D341Med (cell line): ENCODE measurements at regions not wholly inside any gene's neighbourhood (a gene's known extent, or its start where the extent isn't known, plus 50 kb on each side); places are given as distances from the start of the nearest gene placed in this dataset.
"Not testable (repeated sequence)": the region's sequence is repeated elsewhere in the genome, so short reads cannot be mapped to it uniquely, and the experiment has no call there.

Experiments used
- DNase-seq: peaks from one replicate; pipeline ENCODE4 v3.0.0; 2012; ENCODE audit warnings: low spot score

DNA sequence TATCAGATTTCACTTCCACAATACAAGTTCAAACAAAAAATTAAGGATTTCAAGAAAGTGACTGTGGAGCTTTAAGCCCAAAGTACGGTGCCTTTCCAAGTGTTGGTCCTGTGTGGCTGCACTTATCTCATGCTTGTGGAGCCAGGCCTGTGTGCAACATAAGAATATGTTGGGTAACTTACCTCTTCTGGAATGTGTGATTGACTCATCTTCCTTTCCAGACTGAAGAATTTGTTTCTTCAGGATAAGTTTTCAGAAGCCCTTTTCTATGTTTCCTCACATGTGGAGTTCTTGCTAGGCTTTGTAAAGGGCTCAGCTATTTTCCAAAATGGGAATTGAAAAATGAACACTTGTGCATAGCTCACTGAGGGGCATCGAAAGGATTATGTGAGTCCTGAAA, 485.1 kb upstream of the PAPPA start:
- DNase-seq = no peak

GRCh38 chr9:115671236-115671962, 482.2 kb upstream of the PAPPA start:
- DNase-seq = no peak

DNA sequence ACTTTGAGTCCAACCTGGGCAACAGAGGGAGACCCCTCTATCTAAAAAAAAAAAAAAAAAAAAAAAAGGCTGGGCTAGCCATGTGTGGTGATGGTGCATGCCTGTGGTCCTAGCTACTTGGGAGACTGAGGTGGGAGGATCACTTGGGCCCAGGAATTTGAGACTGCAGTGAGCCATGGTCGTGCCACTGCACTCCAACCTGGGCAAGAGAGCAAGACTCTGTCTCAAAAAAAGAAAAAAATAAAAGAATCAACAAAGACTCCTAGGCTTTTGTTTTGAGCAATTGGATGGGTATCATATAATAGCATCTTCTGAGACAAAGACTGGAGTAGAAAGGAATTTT, 481.7 kb upstream of the PAPPA start:
- no peak for DNase-seq

DNA sequence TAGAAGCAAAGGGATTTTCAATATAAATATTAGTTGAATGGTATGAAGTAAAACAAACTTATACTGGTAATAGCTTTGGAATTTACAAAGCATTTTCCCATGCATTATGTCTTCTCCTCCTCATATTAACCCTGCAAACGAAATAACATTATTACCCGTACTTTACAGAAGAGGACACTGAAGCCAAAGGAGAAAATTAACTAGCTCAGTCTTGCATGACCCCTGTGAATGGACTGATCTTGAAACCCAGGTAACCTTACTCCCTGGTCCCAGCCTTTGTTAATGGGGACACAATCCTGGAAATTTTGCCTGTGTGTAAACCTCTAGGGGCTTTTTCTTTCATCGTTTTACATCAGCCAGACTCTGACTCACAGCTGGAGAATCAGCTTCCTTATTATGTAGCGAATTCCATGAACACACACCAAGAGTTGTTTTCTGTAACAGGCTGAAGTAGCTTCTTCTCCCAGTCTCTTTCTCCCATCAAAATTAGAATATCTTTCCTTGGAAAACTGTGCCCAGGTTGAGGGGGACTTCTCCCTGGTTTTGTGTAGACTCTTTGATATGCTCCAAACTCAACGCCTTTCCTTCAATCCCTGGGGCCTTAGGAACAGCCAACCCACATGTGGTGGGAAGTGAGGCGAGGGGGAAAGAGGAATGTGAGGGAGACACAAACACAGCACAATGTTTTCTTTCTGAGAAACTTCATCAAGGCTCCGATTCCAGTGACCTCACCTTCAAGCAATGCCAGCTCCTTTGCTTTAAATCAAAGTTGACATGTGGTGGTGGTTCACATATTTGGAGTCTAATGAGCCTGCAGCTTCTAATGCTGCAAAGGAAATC, 480.9 kb upstream of the PAPPA start:
- DNase-seq = peak; percentile 14

DNA sequence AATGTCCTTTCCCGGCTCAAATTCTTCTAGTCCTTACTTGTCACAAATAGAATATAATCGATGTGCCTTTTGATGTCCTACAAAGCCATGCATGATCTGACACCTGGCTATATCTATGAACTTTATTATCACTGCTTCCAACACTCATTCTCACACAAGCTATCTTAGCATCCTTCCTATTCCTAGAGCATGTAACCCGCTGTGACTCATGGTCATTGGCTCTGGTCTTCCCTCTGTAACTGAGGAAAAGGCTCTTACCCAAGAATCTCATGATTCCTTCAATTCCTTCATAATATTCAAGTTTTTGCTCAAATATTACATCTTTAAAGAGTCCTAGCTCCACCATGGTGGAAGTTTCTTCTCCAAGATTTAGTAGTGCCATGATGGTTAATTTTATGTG, 480.0 kb upstream of the PAPPA start:
- DNase-seq = no peak

DNA sequence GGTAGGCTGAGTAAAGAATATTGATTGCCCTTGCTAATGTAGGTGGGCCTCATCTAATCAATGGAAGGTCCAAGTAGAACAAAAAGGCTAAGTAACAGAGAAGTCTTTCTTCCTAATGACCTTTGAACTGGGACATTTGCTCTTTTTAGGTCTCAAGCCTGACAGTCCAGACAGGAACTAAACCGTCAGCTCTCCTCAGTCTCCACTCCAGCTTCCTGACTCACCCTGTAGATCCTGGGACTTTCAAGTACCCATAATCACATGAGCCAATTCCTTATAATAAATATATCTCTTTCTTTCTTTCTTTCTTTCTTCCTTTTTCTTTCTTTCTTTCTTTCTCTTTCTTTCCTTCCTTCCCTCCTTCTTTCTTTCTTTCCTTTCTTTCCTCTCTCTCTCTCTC, 479.5 kb upstream of the PAPPA start:
- no peak for DNase-seq

- DNase-seq = no peak
Measured at GRCh38 chr9:115675834-115676233, 477.8 kb upstream of the PAPPA start.

DNA sequence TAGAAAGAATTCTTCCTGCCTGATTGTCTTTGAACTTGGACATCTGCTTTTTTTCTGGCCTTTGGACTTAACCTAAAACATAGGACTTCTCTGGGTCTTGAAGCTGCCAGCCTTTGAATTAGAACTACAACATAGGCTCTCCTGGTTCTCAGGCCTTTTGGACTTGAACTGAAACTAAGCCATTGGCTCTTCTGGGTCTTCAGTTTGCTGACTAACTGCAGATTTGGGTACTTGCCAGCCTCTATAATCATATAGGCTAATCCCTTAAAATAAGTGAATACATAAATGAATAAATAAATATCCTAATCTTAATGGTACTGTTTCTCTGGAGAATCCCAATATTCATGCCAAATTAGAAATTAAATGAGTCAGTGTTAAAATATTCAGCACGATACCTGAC, 473.4 kb upstream of the PAPPA start:
- no peak for DNase-seq

DNA sequence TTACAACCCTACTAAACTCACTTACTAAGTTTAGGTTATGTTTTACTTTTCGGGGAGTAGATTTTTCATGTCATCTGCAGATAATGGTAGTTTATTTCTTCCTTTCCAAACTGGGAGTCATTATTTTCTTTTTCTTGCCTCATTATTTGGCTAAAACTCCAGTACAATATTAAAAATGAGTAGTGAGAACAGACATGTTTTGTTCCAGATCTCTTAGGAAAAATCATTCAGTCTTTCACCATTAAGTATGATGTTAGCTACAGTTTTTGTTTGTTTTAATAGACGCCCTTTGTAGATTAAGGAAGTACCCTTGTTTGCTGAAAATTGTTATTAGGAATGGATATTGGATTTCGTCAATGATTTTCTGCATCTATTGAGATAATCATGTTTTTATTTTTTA, 472.0 kb upstream of the PAPPA start:
- DNase-seq = no peak

- no peak for DNase-seq
Measured at GRCh38 chr9:115686069-115686468, 467.5 kb upstream of the PAPPA start.

- DNase-seq = no peak
Measured at GRCh38 chr9:115687356-115687755, 466.2 kb upstream of the PAPPA start.

DNA sequence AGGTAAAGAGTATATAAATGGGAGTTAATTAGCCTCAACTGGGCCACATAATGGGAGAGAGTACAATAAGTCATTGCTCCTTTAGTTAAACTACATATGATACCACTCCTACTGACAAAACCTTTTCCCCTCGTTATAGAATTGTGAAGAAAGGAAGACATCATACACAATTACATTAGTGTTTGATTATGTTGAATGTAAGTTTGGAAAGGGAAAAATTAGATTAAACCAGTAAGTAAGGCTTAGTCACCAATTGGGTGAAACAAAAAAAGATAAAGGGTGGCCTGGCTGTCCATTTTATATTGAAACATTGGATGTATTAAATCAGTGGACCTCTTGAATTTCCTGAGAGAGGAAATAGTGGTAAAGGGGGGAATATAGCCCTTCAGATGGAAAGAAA, 464.3 kb upstream of the PAPPA start:
- DNase-seq = no peak

DNA sequence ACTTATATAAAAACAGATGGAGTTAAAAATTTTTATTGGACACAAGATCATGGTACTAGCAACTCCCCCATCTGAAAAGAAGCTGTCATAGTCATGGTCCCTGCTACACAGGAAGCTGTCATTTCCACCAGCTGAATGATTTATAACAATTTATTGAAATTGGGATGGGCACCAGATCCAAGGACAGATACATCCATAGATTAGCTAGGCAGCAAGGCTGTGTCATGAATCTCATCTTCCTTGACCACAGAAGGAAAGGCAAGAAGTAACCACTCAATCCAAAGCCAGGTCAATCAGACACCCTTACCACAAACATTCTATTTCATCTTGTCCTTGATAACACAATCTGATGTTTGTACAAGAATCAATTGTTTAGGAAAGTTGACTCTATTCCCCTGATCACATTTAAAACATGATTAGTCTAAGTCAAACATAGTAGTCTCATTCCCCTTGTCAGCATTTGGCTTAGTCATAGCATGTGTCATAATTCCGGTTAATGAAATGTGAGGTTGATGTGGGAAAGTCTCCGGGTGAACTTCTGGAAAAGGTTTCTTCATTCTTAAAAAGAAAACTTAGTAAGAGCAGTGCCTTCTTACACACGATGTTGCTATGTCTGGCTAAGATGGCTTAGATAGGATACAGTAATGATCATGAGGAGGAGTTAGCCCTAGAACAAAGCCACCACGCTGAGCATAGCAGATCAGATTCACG, 462.6 kb upstream of the PAPPA start:
- no peak for DNase-seq

GRCh38 chr9:115691693-115692092, 461.9 kb upstream of the PAPPA start:
- no peak for DNase-seq

GRCh38 chr9:115692868-115693267, 460.7 kb upstream of the PAPPA start:
- not testable (repeated sequence) for DNase-seq

DNA sequence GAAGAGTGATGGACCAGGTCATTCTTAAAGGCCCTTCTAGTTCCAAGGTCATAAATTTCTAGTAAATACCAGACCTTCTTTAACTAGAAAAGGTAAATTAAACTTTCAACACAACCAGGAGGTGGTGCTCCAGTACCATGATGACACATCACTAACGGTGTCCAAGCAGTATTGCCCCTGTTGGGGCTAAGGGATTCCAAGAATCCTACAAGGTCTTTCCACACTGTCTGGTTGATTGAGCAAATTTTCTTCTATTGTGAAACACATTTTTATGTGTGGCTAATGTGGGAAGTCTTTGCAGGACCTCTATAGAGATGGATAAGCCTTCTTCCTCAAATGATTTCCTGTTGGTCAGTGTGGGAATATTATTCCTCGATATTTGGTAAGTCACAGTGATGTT, 459.6 kb upstream of the PAPPA start:
- DNase-seq = no peak

DNA sequence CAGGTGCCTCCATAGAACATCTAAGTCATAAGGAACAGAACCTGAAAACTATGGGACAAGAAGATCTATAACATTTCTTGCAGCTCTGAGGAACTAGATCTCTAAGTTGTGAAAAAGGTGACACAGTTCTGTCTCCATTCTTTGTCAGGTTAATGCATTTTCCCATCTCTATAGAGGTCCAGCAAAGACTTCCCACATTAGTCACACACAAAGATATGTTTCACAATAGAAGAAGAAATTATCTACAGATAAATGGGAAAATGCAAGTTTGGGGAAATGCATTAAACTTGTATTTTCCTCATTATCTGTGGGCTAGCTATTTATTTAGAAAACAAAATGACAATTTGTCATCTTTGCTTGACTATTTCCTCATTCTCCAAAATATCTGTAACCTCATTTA, 458.6 kb upstream of the PAPPA start:
- no peak for DNase-seq

GRCh38 chr9:115712981-115713380, 440.6 kb upstream of the PAPPA start:
- no peak for DNase-seq

DNA sequence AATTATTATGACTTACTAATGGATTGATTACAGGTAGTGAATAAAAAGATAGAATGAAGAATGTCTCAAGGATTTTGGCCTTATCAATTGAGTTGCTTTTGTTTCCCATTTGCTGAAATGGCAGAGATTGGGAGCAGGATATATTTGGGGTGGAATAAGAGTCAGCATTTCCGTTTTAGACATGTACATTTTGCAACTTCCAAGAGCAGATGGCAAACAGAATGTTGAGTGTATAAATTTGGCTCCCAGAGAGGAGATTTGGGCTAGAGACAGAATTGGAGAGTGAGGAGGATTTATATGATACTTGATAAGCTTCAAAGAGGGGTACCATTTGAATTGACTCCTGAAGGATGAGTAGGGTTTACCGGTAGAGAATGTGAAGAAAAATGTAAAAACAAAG, 437.9 kb upstream of the PAPPA start:
- no peak for DNase-seq

GRCh38 chr9:115717298-115717697, 436.3 kb upstream of the PAPPA start:
- no peak for DNase-seq

DNA sequence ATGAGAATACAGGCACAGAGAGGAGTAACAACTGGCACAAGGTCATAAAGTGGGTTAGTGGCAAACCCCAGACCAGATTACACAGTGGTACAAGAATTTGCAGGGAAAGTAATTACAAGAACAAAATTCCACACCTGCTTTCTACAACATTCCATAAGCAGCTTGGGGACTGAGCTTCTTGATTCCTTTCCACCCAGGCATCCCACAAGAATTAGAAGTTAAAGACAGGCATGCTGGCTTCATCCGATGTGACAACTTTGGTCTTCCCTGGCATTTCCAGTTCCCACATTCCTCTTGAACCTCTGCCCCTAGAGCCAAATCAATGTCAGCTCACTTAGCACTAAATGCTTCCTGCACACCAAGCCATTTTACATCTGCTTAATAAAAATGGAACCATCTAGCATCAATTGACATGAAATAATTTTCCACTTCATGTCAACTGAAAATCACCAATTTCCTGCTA, 435.8 kb upstream of the PAPPA start:
- no peak for DNase-seq

- DNase-seq = no peak
Measured at GRCh38 chr9:115730396-115730795, 423.2 kb upstream of the PAPPA start.

GRCh38 chr9:115730845-115731244, 422.7 kb upstream of the PAPPA start:
- DNase-seq = no peak
